ENCODE measurements at regions not wholly inside any gene's neighbourhood (a gene's known extent, or its start where the extent isn't known, plus 50 kb on each side); places are given as distances from the start of the nearest gene placed in this dataset.
"Not testable (repeated sequence)": the region's sequence is repeated elsewhere in the genome, so short reads cannot be mapped to it uniquely, and the experiment has no call there.

DNA sequence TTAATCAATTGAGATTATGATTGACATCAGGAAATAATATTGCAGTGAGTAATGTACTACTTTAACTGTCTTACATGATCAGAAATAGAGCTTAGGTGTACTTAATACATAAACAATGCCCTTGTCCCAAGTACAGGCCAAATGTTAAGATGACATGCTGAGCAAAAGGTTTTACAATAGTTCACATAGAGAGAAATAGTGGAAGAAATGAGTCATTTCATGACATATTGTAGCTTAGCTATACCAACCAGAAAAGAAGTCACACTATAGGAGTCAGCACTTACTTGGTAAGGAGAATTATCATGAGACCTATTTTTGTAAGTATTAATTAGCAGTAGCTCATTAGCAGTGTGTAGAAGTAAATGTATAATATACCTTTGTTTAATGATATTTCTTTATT is 96.4 kb upstream of the NANOGP8 start:
- Histone ChIP-seq H3K27ac (ENCODE audit: low read depth, low read length, poor library complexity, severe bottlenecking) (no peak overlapping the region), H2AFZ (ENCODE audit: low read length) (no peak overlapping the region), H3K4me2 (ENCODE audit: low read length) (no peak overlapping the region)

DNA sequence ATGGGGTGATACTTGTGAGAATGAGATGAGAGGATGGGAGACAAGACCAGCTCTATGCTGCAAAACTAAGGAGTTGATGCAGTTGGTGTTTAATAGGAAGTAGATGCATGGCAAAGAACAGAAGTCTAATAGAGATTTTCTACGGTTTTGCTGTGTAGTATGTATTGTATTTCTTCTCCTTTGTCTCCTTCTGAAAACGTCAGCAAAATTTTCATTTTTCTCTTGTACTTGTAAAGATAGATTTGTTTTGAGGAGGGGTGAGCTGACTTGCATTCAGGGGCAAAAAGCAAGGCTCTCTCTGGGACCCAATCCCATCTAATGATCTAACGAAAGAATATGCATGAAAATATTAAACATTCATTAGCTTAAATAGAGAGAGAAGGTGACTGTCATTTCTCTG is 94.6 kb upstream of the NANOGP8 start:
- H4K20me1 ChIP-seq (ENCODE audit: insufficient read depth, low read length) = no peaks in the 10 kb centered on the region
- no peak overlapping the region for H3K9ac ChIP-seq (ENCODE audit: low read length)
- H3K4me1 ChIP-seq (ENCODE audit: insufficient read depth, low read length, severe bottlenecking) = no peaks in the 10 kb centered on the region
- no peak overlapping the region for H3K27ac ChIP-seq (ENCODE audit: low read depth, low read length, poor library complexity, severe bottlenecking)
- no peaks in the 10 kb centered on the region for H3K9me3 ChIP-seq (ENCODE audit: low read length)
- H3K36me3 ChIP-seq (ENCODE audit: insufficient read depth, low read length) = no peaks in the 10 kb centered on the region
- H2AFZ ChIP-seq (ENCODE audit: low read length) = no peak overlapping the region
- H3K27me3 ChIP-seq (ENCODE audit: insufficient read depth, low read length) = no peaks in the 10 kb centered on the region
- TF ChIP-seq CTCF (IDR thresholded peaks at IDR 0.05; ENCODE audit: low read length) (no peak), EZH2 (IDR thresholded peaks at IDR 0.05; ENCODE audit: borderline replicate concordance, low read length) (no peak)
- no peaks in the 10 kb centered on the region for H3K9me2 ChIP-seq (ENCODE audit: low read depth, low read length)
- no peak overlapping the region for H3K4me2 ChIP-seq (ENCODE audit: low read length)
- no peaks in the 10 kb centered on the region for H3K79me2 ChIP-seq (ENCODE audit: insufficient read depth, low read length)
- H3K4me3 ChIP-seq (ENCODE audit: low read depth, low read length, poor library complexity, severe bottlenecking) = no peak overlapping the region
- H3F3A ChIP-seq (ENCODE audit: insufficient read depth, low read length) = no peaks in the 10 kb centered on the region

More for the DNA sequence above, 96.4 kb upstream of the NANOGP8 start:
- no peaks in the 10 kb centered on the region for H3K36me3 ChIP-seq (ENCODE audit: insufficient read depth, low read length)
- no peaks in the 10 kb centered on the region for H3K27me3 ChIP-seq (ENCODE audit: insufficient read depth, low read length)
- H3K4me3 ChIP-seq (ENCODE audit: low read depth, low read length, poor library complexity, severe bottlenecking) = no peak overlapping the region
- no peaks in the 10 kb centered on the region for H3K79me2 ChIP-seq (ENCODE audit: insufficient read depth, low read length)
- H3K4me1 ChIP-seq (ENCODE audit: insufficient read depth, low read length, severe bottlenecking) = no peaks in the 10 kb centered on the region
- TF ChIP-seq CTCF (IDR thresholded peaks at IDR 0.05; ENCODE audit: low read length) (no peak), EZH2 (IDR thresholded peaks at IDR 0.05; ENCODE audit: borderline replicate concordance, low read length) (no peak)
- no peaks in the 10 kb centered on the region for H3F3A ChIP-seq (ENCODE audit: insufficient read depth, low read length)
- H3K9ac ChIP-seq (ENCODE audit: low read length) = no peak overlapping the region
- no peaks in the 10 kb centered on the region for H3K9me3 ChIP-seq (ENCODE audit: low read length)
- H4K20me1 ChIP-seq (ENCODE audit: insufficient read depth, low read length) = no peaks in the 10 kb centered on the region
- H3K9me2 ChIP-seq (ENCODE audit: low read depth, low read length) = no peaks in the 10 kb centered on the region

DNA sequence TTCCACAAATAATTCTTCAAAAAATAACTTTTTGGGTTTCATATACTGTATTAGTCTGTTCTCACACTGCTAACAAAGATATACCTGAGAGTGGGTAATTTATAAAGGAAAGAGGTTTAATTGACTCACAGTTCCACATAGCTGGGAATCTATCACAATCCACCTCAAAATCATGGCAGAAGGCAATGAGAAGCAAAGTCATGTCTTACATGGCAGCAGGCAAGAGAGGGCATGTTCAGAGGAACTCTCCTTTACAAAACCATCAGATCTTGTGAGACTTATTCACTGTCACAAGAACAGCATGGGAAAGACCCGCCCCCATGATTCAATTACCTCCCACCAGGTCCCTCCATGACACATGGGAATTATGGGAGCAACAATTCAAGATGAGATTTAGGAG is 93.1 kb upstream of the NANOGP8 start:
- not testable (repeated sequence) for H3K9me2 ChIP-seq (ENCODE audit: low read depth, low read length); H4K20me1 ChIP-seq (ENCODE audit: insufficient read depth, low read length); H3K9ac ChIP-seq (ENCODE audit: low read length); H3K27ac ChIP-seq (ENCODE audit: low read depth, low read length, poor library complexity, severe bottlenecking); H3F3A ChIP-seq (ENCODE audit: insufficient read depth, low read length); H3K27me3 ChIP-seq (ENCODE audit: insufficient read depth, low read length); H3K4me3 ChIP-seq (ENCODE audit: low read depth, low read length, poor library complexity, severe bottlenecking); H3K9me3 ChIP-seq (ENCODE audit: low read length); H3K79me2 ChIP-seq (ENCODE audit: insufficient read depth, low read length); H3K36me3 ChIP-seq (ENCODE audit: insufficient read depth, low read length); H3K4me1 ChIP-seq (ENCODE audit: insufficient read depth, low read length, severe bottlenecking); H3K4me2 ChIP-seq (ENCODE audit: low read length); H2AFZ ChIP-seq (ENCODE audit: low read length)

- H3K79me2 ChIP-seq (ENCODE audit: insufficient read depth, low read length) = no peaks in the 10 kb centered on the region
- H3K4me1 ChIP-seq (ENCODE audit: insufficient read depth, low read length, severe bottlenecking) = no peaks in the 10 kb centered on the region
- H3K4me2 ChIP-seq (ENCODE audit: low read length) = no peak overlapping the region
- no peaks in the 10 kb centered on the region for H3K9me2 ChIP-seq (ENCODE audit: low read depth, low read length)
- no peak overlapping the region for H3K27ac ChIP-seq (ENCODE audit: low read depth, low read length, poor library complexity, severe bottlenecking)
- no peaks in the 10 kb centered on the region for H3K9me3 ChIP-seq (ENCODE audit: low read length)
- no peak overlapping the region for H2AFZ ChIP-seq (ENCODE audit: low read length)
- no peak overlapping the region for H3K9ac ChIP-seq (ENCODE audit: low read length)
- no peak overlapping the region for H3K4me3 ChIP-seq (ENCODE audit: low read depth, low read length, poor library complexity, severe bottlenecking)
- no peaks in the 10 kb centered on the region for H3K27me3 ChIP-seq (ENCODE audit: insufficient read depth, low read length)
- no peaks in the 10 kb centered on the region for H3K36me3 ChIP-seq (ENCODE audit: insufficient read depth, low read length)
- TF ChIP-seq CTCF (IDR thresholded peaks at IDR 0.05; ENCODE audit: low read length) (no peak), EZH2 (IDR thresholded peaks at IDR 0.05; ENCODE audit: borderline replicate concordance, low read length) (no peak)
- no peaks in the 10 kb centered on the region for H3F3A ChIP-seq (ENCODE audit: insufficient read depth, low read length)
- H4K20me1 ChIP-seq (ENCODE audit: insufficient read depth, low read length) = no peaks in the 10 kb centered on the region
Measured at GRCh38 chr15:35174948-35175347, 89.9 kb upstream of the NANOGP8 start.

Measured in OCI-LY1 (cell line).